Epithelial cell of esophagus (primary cell): ENCODE measurements at regions not wholly inside any gene's neighbourhood (a gene's known extent, or its start where the extent isn't known, plus 50 kb on each side); places are given as distances from the start of the nearest gene placed in this dataset.
A peak's percentile ranks its signal among the peaks of the same experiment; 100 is the strongest.

ENCODE experiments used
- DNase-seq: peaks from one replicate; pipeline ENCODE4 v3.0.0; 2010; ENCODE audit warnings: low read depth
- H3K4me3 ChIP-seq: 2 replicates; pipeline ENCODE4 v1.5.1; 2011; ENCODE audit warnings: mild to moderate bottlenecking, low read length, control low read depth
- TF ChIP-seq, protein P1 (sequence below): IDR thresholded peaks from 2 replicates; pipeline ENCODE4 v1.5.1; 2011; ENCODE audit warnings: low read depth, mild to moderate bottlenecking, low read length, control low read depth, inconsistent platforms; ENCODE audit not compliant: insufficient read depth; ENCODE audit errors: missing control alignments

DNA sequence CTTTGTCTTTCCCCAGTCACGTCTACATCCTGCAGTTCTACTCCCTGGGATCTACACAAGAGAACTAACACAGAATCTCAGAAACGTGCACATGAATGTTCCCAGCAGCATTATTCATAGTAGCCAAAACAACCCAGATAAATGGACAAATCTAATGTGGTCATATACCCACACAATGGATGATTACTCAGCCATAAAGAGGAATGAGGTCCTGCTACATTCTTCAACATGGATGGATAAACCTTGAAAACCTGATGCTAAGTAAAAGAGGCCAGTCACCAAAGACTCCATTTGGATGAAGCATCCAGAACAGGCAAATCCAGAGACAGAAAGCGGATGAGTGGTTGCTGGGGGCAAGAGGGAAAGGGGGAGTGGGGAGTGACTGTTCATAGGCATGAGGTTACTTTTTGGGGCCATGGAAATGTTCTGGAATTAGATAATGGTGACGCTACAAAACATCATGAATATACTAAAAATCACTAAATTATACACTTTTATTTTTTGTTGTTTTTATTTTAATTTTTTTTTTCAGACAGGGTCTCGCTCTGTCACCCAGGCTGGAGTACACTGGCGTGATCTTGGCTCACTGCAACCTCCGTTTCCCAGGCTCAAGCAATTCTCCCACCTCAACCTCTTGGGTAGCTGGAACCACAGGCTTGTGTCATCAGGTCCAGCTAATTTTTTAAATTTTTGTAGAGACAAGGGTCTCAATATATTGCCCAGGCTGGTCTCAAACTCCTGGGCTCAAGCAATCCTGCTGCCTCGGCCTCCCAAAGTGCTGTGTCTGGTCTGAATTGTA lies 50.8 kb upstream of the DSN1 start:
- DNase-seq, result peak; percentile 87
- no peak overlapping the region for H3K4me3 ChIP-seq
- TF ChIP-seq, protein P1, sequence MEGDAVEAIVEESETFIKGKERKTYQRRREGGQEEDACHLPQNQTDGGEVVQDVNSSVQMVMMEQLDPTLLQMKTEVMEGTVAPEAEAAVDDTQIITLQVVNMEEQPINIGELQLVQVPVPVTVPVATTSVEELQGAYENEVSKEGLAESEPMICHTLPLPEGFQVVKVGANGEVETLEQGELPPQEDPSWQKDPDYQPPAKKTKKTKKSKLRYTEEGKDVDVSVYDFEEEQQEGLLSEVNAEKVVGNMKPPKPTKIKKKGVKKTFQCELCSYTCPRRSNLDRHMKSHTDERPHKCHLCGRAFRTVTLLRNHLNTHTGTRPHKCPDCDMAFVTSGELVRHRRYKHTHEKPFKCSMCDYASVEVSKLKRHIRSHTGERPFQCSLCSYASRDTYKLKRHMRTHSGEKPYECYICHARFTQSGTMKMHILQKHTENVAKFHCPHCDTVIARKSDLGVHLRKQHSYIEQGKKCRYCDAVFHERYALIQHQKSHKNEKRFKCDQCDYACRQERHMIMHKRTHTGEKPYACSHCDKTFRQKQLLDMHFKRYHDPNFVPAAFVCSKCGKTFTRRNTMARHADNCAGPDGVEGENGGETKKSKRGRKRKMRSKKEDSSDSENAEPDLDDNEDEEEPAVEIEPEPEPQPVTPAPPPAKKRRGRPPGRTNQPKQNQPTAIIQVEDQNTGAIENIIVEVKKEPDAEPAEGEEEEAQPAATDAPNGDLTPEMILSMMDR, result no peak

DNA sequence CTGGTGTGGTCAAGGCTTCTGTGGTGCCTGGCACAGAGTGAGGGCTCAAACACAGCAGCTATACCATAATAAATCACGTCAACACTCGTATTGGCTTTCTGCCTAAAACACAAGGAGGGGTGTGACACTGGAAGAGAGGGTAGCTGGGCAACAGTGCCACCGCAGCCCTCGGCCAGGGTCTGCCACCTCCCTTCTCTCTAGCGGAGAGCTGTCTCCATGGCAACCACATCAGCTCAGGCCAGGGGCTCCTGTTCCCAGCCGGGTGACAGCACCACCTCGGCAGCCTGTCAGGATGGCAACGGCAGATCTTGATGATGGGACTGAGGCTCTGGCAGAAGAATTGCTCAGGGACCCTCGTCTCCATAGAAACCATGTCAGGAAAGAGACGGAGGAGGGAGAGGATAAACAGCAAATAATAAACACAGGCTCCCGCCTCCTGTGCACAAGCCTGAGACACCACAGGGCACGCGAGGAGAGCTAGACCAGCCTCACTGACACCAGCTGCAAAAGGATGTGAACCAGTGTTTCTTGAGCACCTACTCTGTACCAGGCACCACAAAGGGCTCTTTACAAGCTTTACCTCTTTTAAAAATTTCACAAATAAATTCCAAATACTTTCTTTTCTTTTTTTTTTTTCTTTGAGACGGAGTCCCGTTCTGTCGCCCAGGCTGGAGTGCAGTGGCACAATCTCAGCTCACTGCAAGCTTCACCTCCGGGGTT lies 50.4 kb upstream of the TLDC2 start:
- no peak for DNase-seq
- no peak overlapping the region for H3K4me3 ChIP-seq
- TF ChIP-seq, protein P1, result no peak
